HepG2 (cell line): ENCODE measurements at regions not wholly inside any gene's neighbourhood (a gene's known extent, or its start where the extent isn't known, plus 50 kb on each side); places are given as distances from the start of the nearest gene placed in this dataset.

Source experiments
- AGO1 ChIP-seq: fragments of 200-400 bp; formaldehyde crosslinking; IDR thresholded peaks from 2 replicates; pipeline ENCODE4 v1.6.1; 2017; ENCODE audit warnings: mild to moderate bottlenecking, low read depth, low read length, moderate library complexity; ENCODE audit not compliant: poor library complexity, severe bottlenecking
- CREB3 ChIP-seq: sonication (generic); formaldehyde crosslinking; IDR thresholded peaks from 2 replicates; pipeline ENCODE4 v1.5.0; 2020; ENCODE audit warnings: missing genetic modification reagents
- ETV6 ChIP-seq: sonication (generic); formaldehyde crosslinking; conservative IDR thresholded peaks from 2 replicates; pipeline ENCODE4 v1.4.0; 2020; ENCODE audit warnings: missing genetic modification reagents
- HDAC1 ChIP-seq: sonication (generic); formaldehyde crosslinking; IDR thresholded peaks from 2 replicates; pipeline ENCODE4 v1.5.1; 2020; ENCODE audit warnings: mild to moderate bottlenecking, missing genetic modification reagents
- HNF4G ChIP-seq, 2 experiments: sonication (generic) in 1 of 2; formaldehyde crosslinking in 1 of 2; IDR thresholded peaks; 2 replicates each; pipeline versions ENCODE4 v1.4.0 to v1.6.1; 2011 to 2020; ENCODE audit warnings: borderline replicate concordance in 2 of 2, low read depth in 2 of 2, mild to moderate bottlenecking in 2 of 2, low read length in 1 of 2, missing genetic modification reagents in 1 of 2, moderate library complexity in 1 of 2
- KAT8 ChIP-seq: IDR thresholded peaks from 2 replicates; pipeline ENCODE4 v1.6.1; 2016; ENCODE audit warnings: missing genetic modification reagents, missing compliant biosample characterization
- KLF12 ChIP-seq: sonication (generic); formaldehyde crosslinking; IDR thresholded peaks from 2 replicates; pipeline ENCODE4 v1.4.0; 2020; ENCODE audit warnings: missing genetic modification reagents, borderline replicate concordance
- KLF15 ChIP-seq: sonication (generic); formaldehyde crosslinking; IDR thresholded peaks from 2 replicates; pipeline ENCODE4 v1.8.1; 2023; ENCODE audit warnings: borderline replicate concordance, mild to moderate bottlenecking, inconsistent platforms, missing genetic modification reagents, mixed read lengths
- MLLT10 ChIP-seq: sonication (generic); formaldehyde crosslinking; IDR thresholded peaks from 2 replicates; pipeline ENCODE4 v1.4.0; 2020; ENCODE audit warnings: missing genetic modification reagents
- NFRKB ChIP-seq: fragments of 450-650 bp; IDR thresholded peaks from 2 replicates; pipeline ENCODE4 v1.6.1; 2017
- NFYB ChIP-seq: sonication (generic); formaldehyde crosslinking; IDR thresholded peaks from 2 replicates; pipeline ENCODE4 v1.4.0; 2020; ENCODE audit warnings: missing genetic modification reagents
- PATZ1 ChIP-seq: sonication (generic); formaldehyde crosslinking; IDR thresholded peaks from 2 replicates; pipeline ENCODE4 v1.4.0; 2020; ENCODE audit warnings: missing genetic modification reagents
- PAWR ChIP-seq: sonication (generic); formaldehyde crosslinking; IDR thresholded peaks from 2 replicates; pipeline ENCODE4 v1.4.0; 2020; ENCODE audit warnings: missing genetic modification reagents, mild to moderate bottlenecking, borderline replicate concordance
- PHF20 ChIP-seq: sonication (generic); formaldehyde crosslinking; IDR thresholded peaks from 2 replicates; pipeline ENCODE4 v1.5.0; 2020; ENCODE audit warnings: mild to moderate bottlenecking, missing genetic modification reagents
- SMARCE1 ChIP-seq: fragments of 450-650 bp; IDR thresholded peaks from 2 replicates; pipeline ENCODE4 v1.6.1; 2017; ENCODE audit warnings: borderline replicate concordance
- TBX3 ChIP-seq: fragments of 450-650 bp; IDR thresholded peaks from 2 replicates; pipeline ENCODE4 v1.6.1; 2017; ENCODE audit warnings: antibody characterized with exemption, mild to moderate bottlenecking, inconsistent platforms, borderline replicate concordance
- ZNF224 ChIP-seq: sonication (generic); formaldehyde crosslinking; IDR thresholded peaks from 2 replicates; pipeline ENCODE4 v1.5.0; 2020; ENCODE audit warnings: mild to moderate bottlenecking, missing genetic modification reagents
- ZNF530 ChIP-seq: sonication (generic); formaldehyde crosslinking; IDR thresholded peaks from 2 replicates; pipeline ENCODE4 v1.5.0; 2020; ENCODE audit warnings: low read depth, mild to moderate bottlenecking, missing genetic modification reagents
- ZNF597 ChIP-seq: sonication (generic); formaldehyde crosslinking; IDR thresholded peaks from 2 replicates; pipeline ENCODE4 v1.5.0; 2020; ENCODE audit warnings: missing genetic modification reagents
- ZNF646 ChIP-seq: sonication (generic); formaldehyde crosslinking; IDR thresholded peaks from 2 replicates; pipeline ENCODE4 v1.9.0; 2021; ENCODE audit warnings: mild to moderate bottlenecking, missing genetic modification reagents
- ZSCAN30 ChIP-seq: sonication (generic); formaldehyde crosslinking; IDR thresholded peaks from 2 replicates; pipeline ENCODE4 v1.5.0; 2020; ENCODE audit warnings: mild to moderate bottlenecking, missing genetic modification reagents

- TF ChIP-seq ZNF597 (no peak), TBX3 (no peak), KLF15 (CRISPR knock-in tag) (no peak), AGO1 (no peak), ZSCAN30 (no peak), ETV6 (no peak), KLF12 (no peak), PATZ1 (CRISPR knock-in tag) (peak; percentile 68), ZNF530 (no peak), NFRKB (no peak), NFYB (no peak), CREB3 (no peak), PHF20 (no peak), SMARCE1 (no peak), ZNF646 (CRISPR knock-in tag) (no peak), ZNF224 (CRISPR knock-in tag) (no peak), PAWR (CRISPR knock-in tag) (no peak), HDAC1 (CRISPR knock-in tag) (no peak), MLLT10 (no peak), KAT8 (CRISPR knock-in tag) (no peak), HNF4G (IDR thresholded peaks at IDR 0.05; ENCODE audit: borderline replicate concordance, low read depth, low read length) (no peak), HNF4G (CRISPR knock-in tag; IDR thresholded peaks at IDR 0.05; ENCODE audit: borderline replicate concordance, low read depth) (no peak)
Observed at GRCh38 chr10:2957785-2958184, 109.6 kb upstream of the PFKP start (continued).
